Spleen (tissue), 11 donors: ENCODE measurements at regions not wholly inside any gene's neighbourhood (a gene's known extent, or its start where the extent isn't known, plus 50 kb on each side); places are given as distances from the start of the nearest gene placed in this dataset.
"Not testable (repeated sequence)": the region's sequence is repeated elsewhere in the genome, so short reads cannot be mapped to it uniquely, and the experiment has no call there.

ENCODE experiments used
- DNase-seq: peaks from one replicate; pipeline ENCODE4 v3.0.0-alpha.2; 2020
- H3K27ac ChIP-seq, 8 donors: fragments of 200-600 bp; sonication (generic) in 7 of 8; 1 replicate in 4 of 8; 2 replicates in 4 of 8; pipeline versions ENCODE4 v1.5.0 to v1.8.0; 2016 to 2021; ENCODE audit warnings: inconsistent platforms in 4 of 8, mild to moderate bottlenecking in 4 of 8, moderate library complexity in 1 of 8
- H3K27me3 ChIP-seq, 7 donors: fragments of 200-600 bp; sonication (generic) in 6 of 7; replicated peaks in 1 of 7; 1 replicate in 4 of 7; 2 replicates in 3 of 7; pipeline versions ENCODE4 v1.5.0 to v1.8.0; 2016 to 2021; ENCODE audit warnings: inconsistent platforms in 3 of 7, mild to moderate bottlenecking in 1 of 7
- H3K36me3 ChIP-seq, 6 donors: fragments of 200-600 bp; sonication (generic) in 5 of 6; 1 replicate in 4 of 6; 2 replicates in 2 of 6; pipeline versions ENCODE4 v1.5.0 to v1.8.0; 2016 to 2021; ENCODE audit warnings: inconsistent platforms in 2 of 6
- H3K4me1 ChIP-seq, 6 donors: fragments of 200-600 bp; sonication (generic) in 5 of 6; 1 replicate in 3 of 6; 2 replicates in 3 of 6; pipeline versions ENCODE4 v1.5.0 to v1.8.0; 2016 to 2021; ENCODE audit warnings: inconsistent platforms in 3 of 6
- H3K4me3 ChIP-seq, 8 donors: fragments of 200-600 bp; sonication (generic) in 7 of 8; 1 replicate in 4 of 8; 2 replicates in 4 of 8; pipeline versions ENCODE4 v1.5.0 to v1.8.0; 2016 to 2021; ENCODE audit warnings: inconsistent platforms in 4 of 8, mild to moderate bottlenecking in 4 of 8, moderate library complexity in 2 of 8
- H3K9me3 ChIP-seq, 8 donors: fragments of 200-600 bp; sonication (generic) in 7 of 8; 1 replicate in 4 of 8; 2 replicates in 4 of 8; pipeline versions ENCODE4 v1.5.0 to v1.8.0; 2016 to 2021; ENCODE audit warnings: inconsistent platforms in 4 of 8
- CTCF ChIP-seq, 11 experiments: fragments of 200-600 bp in 7 of 11; fragments of 450-650 bp in 4 of 11; sonication (generic) in 4 of 11; IDR thresholded peaks in 8 of 11; conservative IDR thresholded peaks in 3 of 11; 1 replicate in 7 of 11; 2 replicates in 4 of 11; pipeline versions ENCODE4 v1.4.0 to v1.8.0; 2016 to 2021; ENCODE audit warnings: antibody characterized with exemption in 11 of 11, inconsistent platforms in 4 of 11, mild to moderate bottlenecking in 1 of 11
- POLR2A ChIP-seq, 3 donors: fragments of 450-650 bp; IDR thresholded peaks; one replicate each; pipeline ENCODE4 v1.5.1; 2017; ENCODE audit warnings: antibody characterized with exemption in 3 of 3, mild to moderate bottlenecking in 1 of 3
- POLR2AphosphoS5 ChIP-seq, 3 donors: sonication (generic); formaldehyde crosslinking; IDR thresholded peaks; one replicate each; pipeline ENCODE4 v1.5.1; 2017; ENCODE audit warnings: antibody characterized with exemption in 3 of 3
- WGBS, 5 donors: extraction: QIAGEN DNeasy Blood & Tissue Kit in 3 of 5; methylation state at CpG; one replicate each; pipeline versions ENCODE4 v1.1.5 to v1.1.7; 2013 to 2018; 5-methylcytosine and 5-hydroxymethylcytosine counted together
- intact Hi-C: fragments of 100-400 bp; cut with DNase I; formaldehyde crosslinking; loops from one replicate; pipeline ENCODE4 v1.15.0; 2023; ENCODE audit warnings: low total_unique reads
- donor health status: healthy with polysubstance abuse.
- donor health status: DM: no; HTN: no; CAD: no; lungs with moderate emphysema.
- donor health status: DM: no; HTN: no; CAD: no.
- donor health status: Bipolar disorder and iron deficiency.
- donor health status: healthy.
- donor health status: DM: no; HTN: no; CAD: no.
- donor health status: DM: yes; HTN: yes; CAD: no.

GRCh38 chr5:126125407-126125806 lies 297.8 kb upstream of the GRAMD2B start:
- no peak overlapping the region for H3K27ac ChIP-seq
- 81 to 97% (median 87%) methylated on average over 2 of the region's 2 CpGs for WGBS, 5 donors
- intact Hi-C loops, result no loop called here

GRCh38 chr5:126126574-126126973 lies 296.6 kb upstream of the GRAMD2B start:
- H3K27me3 ChIP-seq, result no peaks in the 10 kb centered on the region
- no peak for DNase-seq
- intact Hi-C loops, result no loop called here
- H3K4me1 ChIP-seq, result no peaks in the 10 kb centered on the region
- TF ChIP-seq POLR2AphosphoS5 (IDR thresholded peaks at IDR 0.05) (no peak), CTCF (IDR thresholded peaks at IDR 0.05 in 8 of 11, conservative IDR thresholded peaks at IDR 0.05 in 3 of 11) (no peak), POLR2A (IDR thresholded peaks at IDR 0.05) (no peak)
- H3K4me3 ChIP-seq, result no peak overlapping the region
- peaks cover 0 to 20% (median 6%) of the 10 kb centered on the region in 8 donors for H3K9me3 ChIP-seq
- no peaks in the 10 kb centered on the region for H3K36me3 ChIP-seq
- 89 to 95% (median 92%) methylated on average over 4 of the region's 4 CpGs for WGBS, 5 donors
- no peak overlapping the region for H3K27ac ChIP-seq

More at GRCh38 chr5:126125407-126125806, 297.8 kb upstream of the GRAMD2B start:
- TF ChIP-seq POLR2A (IDR thresholded peaks at IDR 0.05), result no peak
- TF ChIP-seq POLR2AphosphoS5 (IDR thresholded peaks at IDR 0.05), result no peak
- no peak for TF ChIP-seq CTCF (IDR thresholded peaks at IDR 0.05 in 8 of 11, conservative IDR thresholded peaks at IDR 0.05 in 3 of 11)
- no peaks in the 10 kb centered on the region for H3K27me3 ChIP-seq
- H3K36me3 ChIP-seq, result no peaks in the 10 kb centered on the region
- peaks cover 0 to 10% (median 0%) of the 10 kb centered on the region in 8 donors for H3K9me3 ChIP-seq
- no peaks in the 10 kb centered on the region for H3K4me1 ChIP-seq
- no peak for DNase-seq
- no peak overlapping the region for H3K4me3 ChIP-seq

GRCh38 chr5:126127371-126127770 lies 295.8 kb upstream of the GRAMD2B start:
- H3K36me3 ChIP-seq, H3K27ac ChIP-seq, H3K4me1 ChIP-seq, DNase-seq, intact Hi-C loops, H3K4me3 ChIP-seq, H3K27me3 ChIP-seq: not testable (repeated sequence)
- H3K9me3 ChIP-seq, result peaks cover 0 to 25% (median 8%) of the 10 kb centered on the region in 8 donors
- 82 to 98% (median 92%) methylated on average over 2 of the region's 2 CpGs for WGBS, 5 donors

- 71 to 95% (median 84%) methylated on average over 2 of the region's 2 CpGs for WGBS, 5 donors
- H3K4me1 ChIP-seq, result no peaks in the 10 kb centered on the region
- peaks cover 0 to 32% (median 8%) of the 10 kb centered on the region in 8 donors for H3K9me3 ChIP-seq
- DNase-seq, result no peak
- intact Hi-C loops, result no loop called here
- TF ChIP-seq POLR2AphosphoS5 (IDR thresholded peaks at IDR 0.05) (no peak), CTCF (IDR thresholded peaks at IDR 0.05 in 8 of 11, conservative IDR thresholded peaks at IDR 0.05 in 3 of 11) (no peak), POLR2A (IDR thresholded peaks at IDR 0.05) (no peak)
- H3K4me3 ChIP-seq, result no peak overlapping the region
- no peaks in the 10 kb centered on the region for H3K27me3 ChIP-seq
- no peak overlapping the region for H3K27ac ChIP-seq
- no peaks in the 10 kb centered on the region for H3K36me3 ChIP-seq
Observed at GRCh38 chr5:126129431-126129830, 293.8 kb upstream of the GRAMD2B start.

GRCh38 chr5:126133424-126133823 lies 289.8 kb upstream of the GRAMD2B start:
- H3K9me3 ChIP-seq, result peaks cover 0 to 42% (median 8%) of the 10 kb centered on the region in 8 donors
- no peaks in the 10 kb centered on the region for H3K4me1 ChIP-seq
- DNase-seq, result no peak
- no peak overlapping the region for H3K4me3 ChIP-seq
- no peak overlapping the region for H3K27ac ChIP-seq
- no peaks in the 10 kb centered on the region for H3K27me3 ChIP-seq
- 77 to 90% (median 86%) methylated on average over 1 of the region's 1 CpG for WGBS, 5 donors
- TF ChIP-seq POLR2A (IDR thresholded peaks at IDR 0.05) (no peak), CTCF (IDR thresholded peaks at IDR 0.05 in 8 of 11, conservative IDR thresholded peaks at IDR 0.05 in 3 of 11) (no peak), POLR2AphosphoS5 (IDR thresholded peaks at IDR 0.05) (no peak)
- intact Hi-C loops, result no loop called here
- H3K36me3 ChIP-seq, result no peaks in the 10 kb centered on the region
